ENCODE measurements at regions not wholly inside any gene's neighbourhood (a gene's known extent, or its start where the extent isn't known, plus 50 kb on each side); places are given as distances from the start of the nearest gene placed in this dataset.

- TF ChIP-seq NKRF (conservative IDR thresholded peaks at IDR 0.05) (no peak), JUND (IDR thresholded peaks at IDR 0.05; ENCODE audit: low read depth, low read length) (no peak), FOXM1 (IDR thresholded peaks at IDR 0.05; ENCODE audit: low read depth, low read length) (peak; percentile 94), EP300 (IDR thresholded peaks at IDR 0.05; ENCODE audit: borderline replicate concordance in 1 of 2, control insufficient read depth in 1 of 2, low read depth in 2 of 2, low read length in 2 of 2) (peak; percentile 92 to 95), CEBPB (IDR thresholded peaks at IDR 0.05; ENCODE audit: borderline replicate concordance in 1 of 2, low read depth in 2 of 2, low read length in 2 of 2) (peak in 1 of 2 experiments; percentile 84; a peak in 2 of 4 replicates), BMI1 (IDR thresholded peaks at IDR 0.05; ENCODE audit: borderline replicate concordance) (peak; percentile 92), CREM (IDR thresholded peaks at IDR 0.05; ENCODE audit: low read depth) (peak; percentile 47; the same call in 1 of the 2 replicates), SMC3 (IDR thresholded peaks at IDR 0.05; ENCODE audit: borderline replicate concordance, low read length) (no peak)
Measured at GRCh38 chr5:125006011-125006685, 259.7 kb upstream of the ZNF608 start (continued).

DNA sequence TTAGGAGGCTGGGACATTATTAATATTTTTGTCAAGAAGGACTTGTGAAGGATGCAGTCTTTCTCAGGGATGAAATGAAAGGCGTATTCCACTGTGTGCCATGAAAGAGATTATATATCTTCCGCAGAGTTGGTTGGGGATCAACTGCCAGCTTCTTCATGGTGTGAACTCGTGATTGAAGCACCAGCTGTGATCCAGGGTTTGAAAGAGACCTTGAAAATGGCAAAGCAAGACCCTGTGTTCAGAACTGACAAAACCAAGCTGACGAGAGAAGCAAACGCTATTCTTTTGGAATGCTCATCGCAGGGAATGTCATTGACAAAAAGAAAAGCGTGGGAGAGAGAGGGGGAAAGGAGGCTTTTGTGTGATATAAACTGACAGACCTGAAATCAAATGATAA is 263.9 kb upstream of the ZNF608 start:
- H3K27me3 ChIP-seq (replicated peaks in 1 of 2; ENCODE audit: control insufficient read depth in 2 of 2, insufficient read depth in 2 of 2, low read length in 1 of 2) = no peaks in the 10 kb centered on the region
- SMC1A ChIA-PET (ENCODE audit: uncharacterized antibody, unreplicated experiment) = interaction anchor here (0.8 to 2.4 kb wide), 12 partner anchors 10 to 262 kb away, joined by 3 to 10 read pairs (median 3); no protein-coding TSS in a partner anchor
- H3K9me3 ChIP-seq (replicated peaks; ENCODE audit: control insufficient read depth, insufficient read depth, low read length) = no peaks in the 10 kb centered on the region
- DNase-seq (ENCODE audit: low read depth, low spot score) (no peak), ATAC-seq (no peak), FAIRE-seq (no peak)
- CTCF ChIA-PET = interaction anchor here (0.9 to 1.4 kb wide), 2 partner anchors 10 to 16 kb away, joined by 3 to 4 read pairs; no protein-coding TSS in a partner anchor
- no peaks in the 10 kb centered on the region for H3K79me2 ChIP-seq (ENCODE audit: control insufficient read depth, insufficient read depth, low read length)
- H3K4me2 ChIP-seq (ENCODE audit: control insufficient read depth, insufficient read depth) = peak overlapping the region; percentile 75; the same call in 1 of the 2 replicates
- in situ Hi-C loops (cut with MboI) (no loop called here), intact Hi-C loops (cut with micrococcal nuclease; ENCODE audit: unreplicated experiment) (no loop called here)
- no peak overlapping the region; the same call in 1 of the 2 replicates for H2AFZ ChIP-seq (ENCODE audit: control insufficient read depth, low read depth, low read length)
- peaks cover 21% of the 10 kb centered on the region for H3K4me1 ChIP-seq (ENCODE audit: control insufficient read depth, insufficient read depth, low read length)
- no peak overlapping the region for H3K9ac ChIP-seq (ENCODE audit: control insufficient read depth, insufficient read depth, low read length)
- H3K27ac ChIP-seq (ENCODE audit: control insufficient read depth, insufficient read depth) = no peak overlapping the region
- H4K20me1 ChIP-seq (ENCODE audit: control insufficient read depth, insufficient read depth) = no peaks in the 10 kb centered on the region
- POLR2A ChIA-PET = no interaction called here
- H3K36me3 ChIP-seq (ENCODE audit: control insufficient read depth in 2 of 2, insufficient read depth in 2 of 2, low read length in 1 of 2) = no peaks in the 10 kb centered on the region
- RAD21 ChIA-PET (ENCODE audit: unreplicated experiment) = interaction anchor here (0.8 to 1.5 kb wide), 9 partner anchors 11 to 262 kb away, joined by 3 to 5 read pairs (median 3); no protein-coding TSS in a partner anchor
- no peak overlapping the region for H3K4me3 ChIP-seq
- WGBS (ENCODE audit: insufficient coverage, insufficient replicate concordance, low lambda C conversion rate, missing lambda C conversion rate) = 94% methylated on average over 7 of the region's 7 CpGs
- no TSS peak for BruUV-seq (replicated peaks)
- no peak for TF ChIP-seq SRF (IDR thresholded peaks at IDR 0.05; ENCODE audit: low read depth in 2 of 2, low read length in 2 of 2)
- TF ChIP-seq, protein P1, sequence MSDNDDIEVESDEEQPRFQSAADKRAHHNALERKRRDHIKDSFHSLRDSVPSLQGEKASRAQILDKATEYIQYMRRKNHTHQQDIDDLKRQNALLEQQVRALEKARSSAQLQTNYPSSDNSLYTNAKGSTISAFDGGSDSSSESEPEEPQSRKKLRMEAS (IDR thresholded peaks at IDR 0.05; ENCODE audit: low read depth, low read length) = no peak
- no peak for TF ChIP-seq CREB1 (IDR thresholded peaks at IDR 0.05; ENCODE audit: low read depth)
- no peak for TF ChIP-seq NFIC (IDR thresholded peaks at IDR 0.05; ENCODE audit: low read depth, low read length)
- TF ChIP-seq MYB (IDR thresholded peaks at IDR 0.05; ENCODE audit: borderline replicate concordance, low read depth, low read length) = no peak
- no peak for TF ChIP-seq NR2C2 (IDR thresholded peaks at IDR 0.05; ENCODE audit: borderline replicate concordance, control insufficient read depth, insufficient read length, low read depth)

Data from GM12878 (cell line).